T-helper 1 cell treated with Interleukin-12 subunit alpha and Interleukin-12 subunit beta and Interleukin-4 antibody, amounts not matched to agents 30 μg/mL and 1 μg/mL, for 36 hours (primary cell): ENCODE measurements at regions not wholly inside any gene's neighbourhood (a gene's known extent, or its start where the extent isn't known, plus 50 kb on each side); places are given as distances from the start of the nearest gene placed in this dataset.

Source experiments
- H3K27ac Mint-ChIP-seq: one replicate; pipeline ENCODE4 v1.8.0; 2021; ENCODE audit warnings: mild to moderate bottlenecking, mixed read lengths
- H3K27me3 Mint-ChIP-seq: one replicate; pipeline ENCODE4 v1.8.0; 2021; ENCODE audit warnings: low read depth, mixed read lengths
- H3K36me3 Mint-ChIP-seq: one replicate; pipeline ENCODE4 v1.8.0; 2021; ENCODE audit warnings: low read depth, mixed read lengths
- H3K4me1 Mint-ChIP-seq: one replicate; pipeline ENCODE4 v1.8.0; 2021; ENCODE audit warnings: low read depth, mixed read lengths
- H3K4me3 Mint-ChIP-seq: one replicate; pipeline ENCODE4 v1.8.0; 2021; ENCODE audit warnings: mild to moderate bottlenecking, moderate library complexity, mixed read lengths
- H3K9me3 Mint-ChIP-seq: one replicate; pipeline ENCODE4 v1.8.0; 2021; ENCODE audit warnings: mixed read lengths

- H3K36me3 Mint-ChIP-seq, result no peaks in the 10 kb centered on the region
These were observed 223.1 kb downstream of the SOX9 start for GRCh38 chr17:72343911-72344310.

GRCh38 chr17:72344613-72345012 lies 223.8 kb downstream of the SOX9 start:
- no peaks in the 10 kb centered on the region for H3K4me1 Mint-ChIP-seq
- H3K9me3 Mint-ChIP-seq, result no peaks in the 10 kb centered on the region
- H3K27me3 Mint-ChIP-seq, result no peaks in the 10 kb centered on the region
- H3K4me3 Mint-ChIP-seq, result no peak overlapping the region
- H3K27ac Mint-ChIP-seq, result no peak overlapping the region
- no peaks in the 10 kb centered on the region for H3K36me3 Mint-ChIP-seq

More at GRCh38 chr17:72343911-72344310, 223.1 kb downstream of the SOX9 start:
- Mint-ChIP-seq H3K9me3 (no peaks in the 10 kb centered on the region), H3K27me3 (no peaks in the 10 kb centered on the region), H3K4me3 (no peak overlapping the region), H3K4me1 (no peaks in the 10 kb centered on the region), H3K27ac (no peak overlapping the region)

DNA sequence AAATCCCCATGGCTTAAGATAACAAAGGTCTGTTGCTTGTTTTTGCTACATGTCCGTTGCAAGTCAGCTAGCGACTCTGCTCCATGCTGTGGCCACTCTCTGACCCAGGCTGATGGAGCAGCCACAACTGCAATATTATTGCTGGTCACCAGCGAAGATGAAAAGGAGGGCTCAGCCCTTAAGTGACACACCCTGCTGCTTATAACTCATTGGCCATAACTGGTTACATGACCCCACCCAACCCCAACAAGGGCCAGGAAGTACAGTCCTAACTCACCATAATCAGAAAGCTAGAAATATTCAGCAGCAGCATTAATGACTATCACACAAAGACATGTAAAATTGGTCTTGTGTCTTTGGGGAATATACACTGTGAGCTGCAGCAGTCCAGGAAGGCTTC lies 224.3 kb downstream of the SOX9 start:
- no peaks in the 10 kb centered on the region for H3K36me3 Mint-ChIP-seq
- no peak overlapping the region for H3K4me3 Mint-ChIP-seq
- H3K27ac Mint-ChIP-seq, result no peak overlapping the region
- H3K27me3 Mint-ChIP-seq, result no peaks in the 10 kb centered on the region
- H3K9me3 Mint-ChIP-seq, result no peaks in the 10 kb centered on the region
- no peaks in the 10 kb centered on the region for H3K4me1 Mint-ChIP-seq

GRCh38 chr17:72345536-72345935 lies 224.7 kb downstream of the SOX9 start:
- no peaks in the 10 kb centered on the region for H3K9me3 Mint-ChIP-seq
- H3K4me1 Mint-ChIP-seq, result no peaks in the 10 kb centered on the region
- H3K4me3 Mint-ChIP-seq, result no peak overlapping the region
- H3K27ac Mint-ChIP-seq, result no peak overlapping the region
- no peaks in the 10 kb centered on the region for H3K27me3 Mint-ChIP-seq
- H3K36me3 Mint-ChIP-seq, result no peaks in the 10 kb centered on the region

DNA sequence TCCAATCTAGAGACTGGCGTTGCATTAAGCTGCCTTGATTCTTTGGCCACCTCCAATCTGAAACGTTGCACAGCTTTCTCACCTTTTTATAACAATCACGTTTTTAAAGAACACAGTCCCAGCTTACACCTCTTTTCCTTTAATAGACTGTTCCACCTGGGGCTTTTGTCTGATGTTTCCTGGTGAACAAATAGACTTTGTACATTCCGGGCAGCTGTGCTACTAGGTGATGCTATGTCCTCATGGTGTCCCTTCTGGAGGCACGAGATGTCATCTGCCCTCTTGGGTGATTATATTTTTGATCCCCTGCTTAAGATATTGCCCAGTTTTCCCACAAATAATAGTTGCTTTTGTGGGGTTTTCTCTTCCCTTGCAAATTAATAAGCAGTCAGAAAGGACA lies 225.5 kb downstream of the SOX9 start:
- Mint-ChIP-seq H3K27me3 (no peaks in the 10 kb centered on the region), H3K4me1 (no peaks in the 10 kb centered on the region), H3K4me3 (no peak overlapping the region), H3K9me3 (no peaks in the 10 kb centered on the region), H3K27ac (no peak overlapping the region), H3K36me3 (no peaks in the 10 kb centered on the region)

DNA sequence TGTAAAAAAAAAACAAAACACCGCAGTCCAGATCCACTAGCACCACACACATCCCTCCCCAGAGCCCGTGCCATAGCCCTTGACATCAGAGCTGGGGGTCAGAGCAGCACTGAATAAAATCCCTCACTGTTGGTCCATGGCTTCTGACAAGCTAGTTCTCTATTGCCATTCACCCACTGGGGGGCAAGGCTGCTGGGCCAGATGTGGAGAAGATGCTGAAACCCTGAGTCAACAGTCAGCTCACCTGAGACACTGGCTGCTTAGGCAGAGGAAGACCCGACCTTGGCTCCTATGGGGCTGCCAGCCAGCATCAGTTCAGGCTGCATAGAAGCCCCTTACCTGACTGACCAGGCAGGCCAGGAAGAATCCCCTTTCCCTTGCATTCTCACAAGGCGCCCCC lies 228.2 kb downstream of the SOX9 start:
- Mint-ChIP-seq H3K27me3 (no peaks in the 10 kb centered on the region), H3K4me3 (no peak overlapping the region), H3K4me1 (no peaks in the 10 kb centered on the region), H3K9me3 (no peaks in the 10 kb centered on the region), H3K36me3 (no peaks in the 10 kb centered on the region), H3K27ac (no peak overlapping the region)

- no peak overlapping the region for H3K27ac Mint-ChIP-seq
- H3K4me3 Mint-ChIP-seq, result no peak overlapping the region
- no peaks in the 10 kb centered on the region for H3K27me3 Mint-ChIP-seq
- H3K36me3 Mint-ChIP-seq, result no peaks in the 10 kb centered on the region
- H3K4me1 Mint-ChIP-seq, result no peaks in the 10 kb centered on the region
- no peaks in the 10 kb centered on the region for H3K9me3 Mint-ChIP-seq
These were observed 228.7 kb downstream of the SOX9 start for GRCh38 chr17:72349491-72349995.

GRCh38 chr17:72350073-72350472 lies 229.3 kb downstream of the SOX9 start:
- H3K36me3 Mint-ChIP-seq, result no peaks in the 10 kb centered on the region
- no peaks in the 10 kb centered on the region for H3K9me3 Mint-ChIP-seq
- H3K27ac Mint-ChIP-seq, result no peak overlapping the region
- H3K4me3 Mint-ChIP-seq, result no peak overlapping the region
- H3K4me1 Mint-ChIP-seq, result no peaks in the 10 kb centered on the region
- H3K27me3 Mint-ChIP-seq, result no peaks in the 10 kb centered on the region

- Mint-ChIP-seq H3K9me3 (no peaks in the 10 kb centered on the region), H3K27me3 (no peaks in the 10 kb centered on the region), H3K36me3 (no peaks in the 10 kb centered on the region), H3K27ac (no peak overlapping the region), H3K4me1 (no peaks in the 10 kb centered on the region), H3K4me3 (no peak overlapping the region)
These were observed 230.5 kb downstream of the SOX9 start for GRCh38 chr17:72351365-72351764.

DNA sequence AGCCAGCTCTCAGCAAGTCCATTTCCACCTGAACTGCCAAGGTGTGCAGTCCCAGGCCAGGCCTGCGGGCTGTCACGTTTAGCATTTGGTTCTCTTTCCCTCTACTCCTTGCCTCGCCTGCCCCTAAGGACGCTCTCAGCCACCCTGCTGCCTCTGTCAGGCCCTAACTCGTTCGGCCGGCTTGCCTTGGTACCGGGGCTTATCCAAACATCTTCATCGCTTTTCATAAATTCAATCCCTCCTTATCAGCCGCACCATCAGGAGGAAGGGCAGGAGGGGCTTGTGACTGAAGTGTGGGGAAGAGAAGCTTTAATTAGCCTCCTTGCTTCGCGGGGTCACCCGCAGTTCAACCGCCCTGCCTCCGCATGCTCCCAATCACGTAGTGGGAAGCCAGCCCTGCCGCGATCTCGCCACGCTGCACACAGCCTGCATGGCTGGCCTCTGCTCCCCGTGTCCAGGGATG lies 231.1 kb downstream of the SOX9 start:
- Mint-ChIP-seq H3K36me3 (no peaks in the 10 kb centered on the region), H3K4me1 (no peaks in the 10 kb centered on the region), H3K9me3 (no peaks in the 10 kb centered on the region), H3K4me3 (no peak overlapping the region), H3K27ac (no peak overlapping the region), H3K27me3 (no peaks in the 10 kb centered on the region)

DNA sequence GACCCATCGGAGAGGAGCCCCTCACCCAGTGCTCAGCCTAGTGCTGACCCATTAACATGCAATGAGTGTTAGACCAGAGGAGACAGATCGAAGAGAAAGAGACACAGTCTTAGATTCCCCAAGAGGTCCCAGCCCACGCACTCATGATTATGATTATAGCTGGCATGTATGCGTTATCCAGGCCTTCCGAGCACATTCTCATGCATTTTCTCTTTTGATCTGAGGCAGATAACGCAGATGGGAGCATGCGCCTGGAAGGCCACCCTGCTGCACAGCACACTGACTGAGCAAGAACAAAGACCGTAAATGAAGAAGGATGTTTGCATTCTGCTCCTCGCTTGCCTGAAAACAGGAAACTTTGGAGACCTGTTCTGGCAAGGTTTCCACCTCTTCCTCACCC lies 232.7 kb downstream of the SOX9 start:
- H3K27me3 Mint-ChIP-seq, result no peaks in the 10 kb centered on the region
- no peak overlapping the region for H3K27ac Mint-ChIP-seq
- no peaks in the 10 kb centered on the region for H3K9me3 Mint-ChIP-seq
- H3K4me1 Mint-ChIP-seq, result no peaks in the 10 kb centered on the region
- H3K4me3 Mint-ChIP-seq, result no peak overlapping the region
- no peaks in the 10 kb centered on the region for H3K36me3 Mint-ChIP-seq

DNA sequence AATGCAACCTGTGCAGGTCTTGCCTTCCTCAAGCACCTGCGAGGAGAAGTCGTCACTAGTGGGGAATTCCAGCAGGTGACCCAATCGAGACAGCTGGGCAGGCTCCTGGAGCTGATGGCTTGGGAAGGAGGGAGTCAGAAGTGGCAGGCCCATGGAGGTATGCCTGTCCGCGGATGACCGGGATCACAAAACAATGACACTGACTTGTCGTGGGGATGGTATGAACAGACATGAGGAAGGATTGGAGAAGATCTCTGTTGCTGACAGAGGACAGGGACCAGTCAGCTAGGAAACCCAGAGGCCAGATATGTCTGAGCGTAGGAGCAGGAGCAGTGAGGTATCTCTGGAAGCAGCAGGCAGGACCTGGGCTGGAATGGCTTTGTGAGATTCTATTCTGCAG lies 233.3 kb downstream of the SOX9 start:
- no peak overlapping the region for H3K4me3 Mint-ChIP-seq
- H3K27me3 Mint-ChIP-seq, result no peaks in the 10 kb centered on the region
- no peaks in the 10 kb centered on the region for H3K4me1 Mint-ChIP-seq
- no peaks in the 10 kb centered on the region for H3K36me3 Mint-ChIP-seq
- no peaks in the 10 kb centered on the region for H3K9me3 Mint-ChIP-seq
- H3K27ac Mint-ChIP-seq, result no peak overlapping the region

GRCh38 chr17:72357764-72358365 lies 237.0 kb downstream of the SOX9 start:
- H3K36me3 Mint-ChIP-seq, result no peaks in the 10 kb centered on the region
- H3K27me3 Mint-ChIP-seq, result no peaks in the 10 kb centered on the region
- H3K4me1 Mint-ChIP-seq, result no peaks in the 10 kb centered on the region
- no peak overlapping the region for H3K4me3 Mint-ChIP-seq
- H3K27ac Mint-ChIP-seq, result no peak overlapping the region
- no peaks in the 10 kb centered on the region for H3K9me3 Mint-ChIP-seq

DNA sequence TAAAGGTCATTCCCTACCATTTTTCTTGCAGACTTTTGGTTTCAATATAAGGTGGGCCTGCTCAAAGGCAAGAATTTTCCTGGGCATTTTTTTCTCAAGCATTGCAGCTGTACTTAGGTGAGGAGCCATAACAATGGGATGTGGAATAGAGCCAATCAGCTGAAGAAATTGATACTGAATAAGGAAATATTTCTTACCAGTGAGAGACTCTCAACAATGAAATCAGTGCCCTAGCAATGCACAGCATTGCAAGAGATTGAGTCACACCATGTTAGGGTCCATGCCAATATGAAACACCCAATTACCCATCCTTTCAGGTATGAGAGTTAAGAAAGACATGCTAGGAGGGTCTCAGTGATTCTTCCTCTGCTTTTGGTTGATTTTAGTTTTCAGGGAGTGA lies 237.6 kb downstream of the SOX9 start:
- H3K27me3 Mint-ChIP-seq, result no peaks in the 10 kb centered on the region
- no peaks in the 10 kb centered on the region for H3K9me3 Mint-ChIP-seq
- H3K27ac Mint-ChIP-seq, result no peak overlapping the region
- no peak overlapping the region for H3K4me3 Mint-ChIP-seq
- H3K36me3 Mint-ChIP-seq, result no peaks in the 10 kb centered on the region
- no peaks in the 10 kb centered on the region for H3K4me1 Mint-ChIP-seq

DNA sequence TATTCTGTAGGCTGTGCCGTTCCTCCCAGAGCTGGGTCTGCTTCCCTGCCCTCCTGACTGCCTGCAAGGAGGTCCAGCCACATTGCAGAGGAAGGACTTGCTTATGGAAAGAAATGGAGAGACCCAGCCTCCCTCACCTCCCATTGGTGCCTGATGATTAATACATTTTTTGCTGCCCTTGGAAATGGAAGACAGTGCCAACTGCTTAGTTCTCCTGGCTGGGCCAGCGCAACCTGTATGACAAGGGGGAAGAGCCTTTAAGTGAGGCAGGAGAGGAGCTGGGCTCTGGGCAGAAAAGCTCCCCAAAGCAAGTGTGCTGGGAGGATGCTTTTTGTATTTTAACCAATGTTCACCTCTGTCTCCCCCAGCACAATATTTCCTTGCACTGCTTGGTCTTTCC lies 238.5 kb downstream of the SOX9 start:
- Mint-ChIP-seq H3K27me3 (no peaks in the 10 kb centered on the region), H3K9me3 (no peaks in the 10 kb centered on the region), H3K27ac (no peak overlapping the region), H3K4me3 (no peak overlapping the region), H3K4me1 (no peaks in the 10 kb centered on the region), H3K36me3 (no peaks in the 10 kb centered on the region)

- Mint-ChIP-seq H3K36me3 (no peaks in the 10 kb centered on the region), H3K4me1 (no peaks in the 10 kb centered on the region), H3K27ac (no peak overlapping the region), H3K27me3 (no peaks in the 10 kb centered on the region), H3K4me3 (no peak overlapping the region), H3K9me3 (no peaks in the 10 kb centered on the region)
These were observed 239.0 kb downstream of the SOX9 start for GRCh38 chr17:72359811-72360210.
